ENCODE measurements at regions not wholly inside any gene's neighbourhood (a gene's known extent, or its start where the extent isn't known, plus 50 kb on each side); places are given as distances from the start of the nearest gene placed in this dataset.
A peak's percentile ranks its signal among the peaks of the same experiment; 100 is the strongest.

DNA sequence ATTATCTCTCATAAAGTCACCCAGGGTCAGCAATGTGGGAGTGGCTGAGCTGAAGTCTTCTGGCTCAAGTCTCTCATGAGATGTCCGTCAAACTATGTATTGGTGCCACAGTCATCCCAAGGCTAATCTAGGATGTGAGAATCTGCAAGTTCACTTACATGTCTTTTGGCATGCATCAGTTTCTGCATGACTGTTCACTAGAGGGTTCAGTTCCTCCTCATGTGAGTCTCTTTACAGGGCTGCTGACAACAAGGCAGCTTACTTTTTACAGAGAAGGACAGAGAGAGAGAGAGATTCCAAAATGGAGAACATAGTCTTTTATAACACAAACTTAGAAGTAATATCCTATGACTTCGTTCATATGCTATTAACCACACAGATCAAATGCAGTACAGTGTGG lies 328.8 kb upstream of the SLITRK1 start:
- Mint-ChIP-seq H3K4me3 (no peak overlapping the region), H3K36me3 (ENCODE audit: low read depth) (no peaks in the 10 kb centered on the region), H3K4me1 (ENCODE audit: low read depth) (no peaks in the 10 kb centered on the region), H3K27ac (no peak overlapping the region), H3K9me3 (peaks cover 5% of the 10 kb centered on the region), H3K27me3 (ENCODE audit: low read depth) (no peaks in the 10 kb centered on the region)
- no peak for DNase-seq (ENCODE audit: low spot score)

DNA sequence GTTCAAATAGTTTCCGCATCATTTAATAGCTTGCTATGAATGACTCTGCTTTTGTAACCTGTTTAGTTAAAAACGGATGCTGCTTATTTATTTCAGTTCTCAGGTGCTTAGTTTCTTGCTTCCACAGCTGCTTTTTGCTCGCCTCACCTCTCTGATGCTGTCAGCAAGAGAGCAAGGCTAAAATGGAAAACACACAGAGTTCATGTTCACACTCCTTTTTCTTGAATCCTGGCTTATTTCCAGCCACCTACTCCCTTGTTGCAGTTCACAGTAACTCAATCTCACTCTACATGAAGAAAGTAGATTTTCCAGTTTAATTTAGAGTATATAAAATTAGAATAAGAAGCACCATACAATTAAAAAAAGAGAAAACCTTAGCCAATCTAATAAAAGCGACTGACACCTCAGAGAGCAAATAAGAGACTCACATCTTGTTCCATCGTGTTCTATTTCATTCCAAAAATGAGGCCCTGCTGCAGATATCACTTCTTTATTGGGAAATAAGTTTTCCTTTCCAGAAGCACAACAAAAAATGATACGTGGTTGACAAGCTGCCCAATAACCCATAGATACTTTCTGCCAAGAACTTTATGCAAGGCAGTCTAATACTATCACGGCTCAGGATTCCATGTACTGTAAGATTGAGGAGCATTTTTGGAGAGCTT lies 326.1 kb upstream of the SLITRK1 start:
- H3K9me3 Mint-ChIP-seq = no peaks in the 10 kb centered on the region
- no peak overlapping the region for H3K27ac Mint-ChIP-seq
- DNase-seq (ENCODE audit: low spot score) = no peak
- no peak overlapping the region for H3K4me3 Mint-ChIP-seq
- no peaks in the 10 kb centered on the region for H3K27me3 Mint-ChIP-seq (ENCODE audit: low read depth)
- H3K36me3 Mint-ChIP-seq (ENCODE audit: low read depth) = no peaks in the 10 kb centered on the region
- no peaks in the 10 kb centered on the region for H3K4me1 Mint-ChIP-seq (ENCODE audit: low read depth)

DNA sequence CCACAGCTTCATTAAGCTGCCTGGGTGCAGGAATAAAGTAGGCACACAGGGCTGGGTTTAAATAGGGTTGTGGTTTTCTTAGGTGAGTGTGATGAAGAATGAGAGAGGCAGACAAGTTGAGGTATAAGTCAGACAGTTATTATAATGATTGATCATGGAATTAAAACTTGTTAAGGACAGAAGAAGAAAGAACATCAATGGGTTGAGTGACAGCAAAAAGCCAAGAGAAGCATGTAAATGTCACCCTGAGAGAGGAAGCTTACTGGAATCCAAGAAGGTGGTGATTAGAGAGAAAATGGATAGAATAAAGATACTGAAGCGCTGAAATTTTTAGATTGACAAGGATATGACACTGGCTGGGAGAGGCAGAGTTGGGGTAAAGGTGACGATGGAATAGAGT lies 325.2 kb upstream of the SLITRK1 start:
- Mint-ChIP-seq H3K4me3 (no peak overlapping the region), H3K36me3 (ENCODE audit: low read depth) (no peaks in the 10 kb centered on the region), H3K27ac (no peak overlapping the region)

DNA sequence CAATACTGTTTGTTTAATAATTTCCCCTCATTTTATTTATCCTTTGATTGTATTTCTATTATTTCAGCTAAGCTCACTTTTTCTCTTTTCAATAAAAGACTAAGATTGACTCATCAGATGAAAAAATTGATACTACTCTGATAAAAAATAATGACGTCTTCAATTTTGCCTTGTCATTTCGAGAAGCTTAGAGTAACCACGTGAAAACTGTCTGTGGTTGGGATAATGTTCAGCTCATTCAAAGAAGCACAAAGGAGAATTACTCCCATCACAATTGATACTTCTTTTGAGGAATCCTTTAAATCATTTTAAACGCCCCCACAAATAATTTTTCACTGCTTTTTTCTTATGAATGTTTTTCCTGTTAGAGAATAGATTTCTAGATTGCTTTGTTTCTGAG lies 318.7 kb upstream of the SLITRK1 start:
- H3K27me3 Mint-ChIP-seq (ENCODE audit: low read depth) = no peaks in the 10 kb centered on the region
- H3K4me3 Mint-ChIP-seq = no peak overlapping the region
- H3K4me1 Mint-ChIP-seq (ENCODE audit: low read depth) = no peaks in the 10 kb centered on the region
- no peaks in the 10 kb centered on the region for H3K9me3 Mint-ChIP-seq
- no peak overlapping the region for H3K27ac Mint-ChIP-seq
- no peaks in the 10 kb centered on the region for H3K36me3 Mint-ChIP-seq (ENCODE audit: low read depth)
- no peak for DNase-seq (ENCODE audit: low spot score)

More for the DNA sequence above, 325.2 kb upstream of the SLITRK1 start:
- H3K27me3 Mint-ChIP-seq (ENCODE audit: low read depth) = no peaks in the 10 kb centered on the region
- DNase-seq (ENCODE audit: low spot score) = no peak
- no peaks in the 10 kb centered on the region for H3K9me3 Mint-ChIP-seq
- H3K4me1 Mint-ChIP-seq (ENCODE audit: low read depth) = no peaks in the 10 kb centered on the region

- peaks cover 6% of the 10 kb centered on the region for H3K9me3 Mint-ChIP-seq
- no peaks in the 10 kb centered on the region for H3K4me1 Mint-ChIP-seq (ENCODE audit: low read depth)
- H3K36me3 Mint-ChIP-seq (ENCODE audit: low read depth) = no peaks in the 10 kb centered on the region
- no peak overlapping the region for H3K27ac Mint-ChIP-seq
- no peak overlapping the region for H3K4me3 Mint-ChIP-seq
- no peaks in the 10 kb centered on the region for H3K27me3 Mint-ChIP-seq (ENCODE audit: low read depth)
- DNase-seq (ENCODE audit: low spot score) = no peak
These were observed 309.9 kb upstream of the SLITRK1 start for GRCh38 chr13:84192125-84192524.

- Mint-ChIP-seq H3K4me3 (no peak overlapping the region), H3K9me3 (peaks cover 6% of the 10 kb centered on the region), H3K36me3 (ENCODE audit: low read depth) (no peaks in the 10 kb centered on the region), H3K27me3 (ENCODE audit: low read depth) (no peaks in the 10 kb centered on the region), H3K27ac (no peak overlapping the region), H3K4me1 (ENCODE audit: low read depth) (no peaks in the 10 kb centered on the region)
- DNase-seq (ENCODE audit: low spot score) = no peak
These were observed 308.9 kb upstream of the SLITRK1 start for GRCh38 chr13:84191139-84191538.

- no peak overlapping the region for H3K27ac Mint-ChIP-seq
- H3K4me3 Mint-ChIP-seq = no peak overlapping the region
- peaks cover 6% of the 10 kb centered on the region for H3K9me3 Mint-ChIP-seq
- no peaks in the 10 kb centered on the region for H3K36me3 Mint-ChIP-seq (ENCODE audit: low read depth)
- H3K27me3 Mint-ChIP-seq (ENCODE audit: low read depth) = no peaks in the 10 kb centered on the region
- DNase-seq (ENCODE audit: low spot score) = no peak
- H3K4me1 Mint-ChIP-seq (ENCODE audit: low read depth) = no peaks in the 10 kb centered on the region
These were observed 305.4 kb upstream of the SLITRK1 start for GRCh38 chr13:84187626-84188025.

GRCh38 chr13:84139561-84140158 lies 257.4 kb upstream of the SLITRK1 start:
- Mint-ChIP-seq H3K27ac (no peak overlapping the region), H3K27me3 (ENCODE audit: low read depth) (no peaks in the 10 kb centered on the region), H3K4me1 (ENCODE audit: low read depth) (peaks cover 14% of the 10 kb centered on the region), H3K9me3 (no peaks in the 10 kb centered on the region), H3K4me3 (no peak overlapping the region), H3K36me3 (ENCODE audit: low read depth) (no peaks in the 10 kb centered on the region)
- no peak for DNase-seq (ENCODE audit: low spot score)

DNA sequence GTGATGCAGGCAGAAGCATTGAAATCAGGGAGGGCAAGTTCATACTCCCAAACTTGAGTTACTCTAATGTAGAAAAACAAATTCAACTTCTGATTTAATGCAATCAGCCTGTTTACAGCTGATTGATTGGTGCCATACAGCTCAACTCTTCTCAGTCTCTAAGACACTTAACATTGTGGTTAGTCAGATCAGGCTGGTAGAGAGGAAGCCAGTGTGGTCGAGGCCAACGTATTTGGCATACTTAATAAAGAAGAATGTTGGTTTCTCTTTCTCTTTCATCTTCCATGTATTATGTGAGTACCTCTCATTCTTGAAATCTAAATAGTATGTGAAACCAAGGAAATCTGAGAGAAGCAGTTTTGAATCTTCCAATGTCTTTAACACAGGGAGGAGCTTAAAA lies 255.0 kb upstream of the SLITRK1 start:
- H3K4me3 Mint-ChIP-seq = peak overlapping the region; percentile 41

GRCh38 chr13:84136582-84136981 lies 254.3 kb upstream of the SLITRK1 start:
- no peak for DNase-seq (ENCODE audit: low spot score)
- H3K27ac Mint-ChIP-seq = peak overlapping the region; percentile 69
- no peaks in the 10 kb centered on the region for H3K27me3 Mint-ChIP-seq (ENCODE audit: low read depth)
- H3K4me1 Mint-ChIP-seq (ENCODE audit: low read depth) = peaks cover 14% of the 10 kb centered on the region
- peak overlapping the region; percentile 57 for H3K4me3 Mint-ChIP-seq
- peaks cover 6% of the 10 kb centered on the region for H3K9me3 Mint-ChIP-seq
- no peaks in the 10 kb centered on the region for H3K36me3 Mint-ChIP-seq (ENCODE audit: low read depth)

More for the DNA sequence above, 255.0 kb upstream of the SLITRK1 start:
- Mint-ChIP-seq H3K4me1 (ENCODE audit: low read depth) (peaks cover 14% of the 10 kb centered on the region), H3K27me3 (ENCODE audit: low read depth) (no peaks in the 10 kb centered on the region), H3K27ac (peak overlapping the region; percentile 69), H3K36me3 (ENCODE audit: low read depth) (no peaks in the 10 kb centered on the region), H3K9me3 (peaks cover 6% of the 10 kb centered on the region)
- peak; percentile 48 for DNase-seq (ENCODE audit: low spot score)

DNA sequence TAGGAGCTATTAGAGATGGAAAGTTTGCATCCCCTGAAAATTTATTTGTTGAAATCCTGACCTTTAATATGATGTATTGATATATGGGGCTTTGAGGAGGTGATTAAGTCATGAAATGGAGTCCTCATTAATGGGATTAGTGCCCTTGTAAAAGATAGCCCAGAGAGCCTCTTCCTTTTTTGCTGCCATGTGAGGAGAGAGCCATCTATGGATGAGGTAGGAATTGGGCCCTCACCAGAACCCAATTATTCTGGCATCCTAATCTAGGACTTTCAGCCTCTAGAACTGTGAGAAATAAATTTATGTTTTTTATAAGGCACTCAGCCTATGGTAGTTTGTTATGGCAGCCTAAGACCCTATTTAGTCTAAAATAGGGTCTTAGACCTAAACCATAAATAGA lies 250.2 kb upstream of the SLITRK1 start:
- Mint-ChIP-seq H3K9me3 (peaks cover 6% of the 10 kb centered on the region), H3K4me1 (ENCODE audit: low read depth) (peaks cover 13% of the 10 kb centered on the region), H3K36me3 (ENCODE audit: low read depth) (no peaks in the 10 kb centered on the region), H3K27me3 (ENCODE audit: low read depth) (peaks cover 3% of the 10 kb centered on the region), H3K4me3 (no peak overlapping the region), H3K27ac (no peak overlapping the region)
- no peak for DNase-seq (ENCODE audit: low spot score)

DNA sequence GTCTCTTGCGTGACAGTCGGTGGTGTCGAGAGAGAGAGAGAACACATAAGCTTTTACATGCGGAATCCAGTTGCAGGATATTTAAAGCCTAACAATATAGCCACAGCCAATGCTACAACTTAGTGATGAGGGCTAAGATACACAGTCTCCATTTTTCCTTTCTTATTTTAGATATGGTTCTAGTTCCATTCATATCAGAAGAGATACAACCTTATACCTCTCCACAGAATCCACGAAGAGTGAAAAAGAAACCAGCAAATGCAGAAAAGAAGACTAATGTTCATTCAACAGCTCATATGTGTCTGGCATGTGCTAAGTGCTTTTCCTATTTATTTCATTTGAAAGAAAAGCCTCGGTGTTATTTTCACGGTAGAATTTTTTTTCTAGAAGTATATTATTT lies 249.0 kb upstream of the SLITRK1 start:
- H3K27me3 Mint-ChIP-seq (ENCODE audit: low read depth) = peaks cover 3% of the 10 kb centered on the region
- H3K9me3 Mint-ChIP-seq = peaks cover 6% of the 10 kb centered on the region
- H3K4me1 Mint-ChIP-seq (ENCODE audit: low read depth) = peaks cover 3% of the 10 kb centered on the region
- no peak overlapping the region for H3K4me3 Mint-ChIP-seq
- no peak overlapping the region for H3K27ac Mint-ChIP-seq
- no peaks in the 10 kb centered on the region for H3K36me3 Mint-ChIP-seq (ENCODE audit: low read depth)
- no peak for DNase-seq (ENCODE audit: low spot score)

GRCh38 chr13:84130495-84131114 lies 248.3 kb upstream of the SLITRK1 start:
- no peak for DNase-seq (ENCODE audit: low spot score)
- Mint-ChIP-seq H3K4me3 (no peak overlapping the region), H3K9me3 (peaks cover 6% of the 10 kb centered on the region), H3K4me1 (ENCODE audit: low read depth) (no peaks in the 10 kb centered on the region), H3K27ac (no peak overlapping the region), H3K36me3 (ENCODE audit: low read depth) (no peaks in the 10 kb centered on the region), H3K27me3 (ENCODE audit: low read depth) (peaks cover 3% of the 10 kb centered on the region)

DNA sequence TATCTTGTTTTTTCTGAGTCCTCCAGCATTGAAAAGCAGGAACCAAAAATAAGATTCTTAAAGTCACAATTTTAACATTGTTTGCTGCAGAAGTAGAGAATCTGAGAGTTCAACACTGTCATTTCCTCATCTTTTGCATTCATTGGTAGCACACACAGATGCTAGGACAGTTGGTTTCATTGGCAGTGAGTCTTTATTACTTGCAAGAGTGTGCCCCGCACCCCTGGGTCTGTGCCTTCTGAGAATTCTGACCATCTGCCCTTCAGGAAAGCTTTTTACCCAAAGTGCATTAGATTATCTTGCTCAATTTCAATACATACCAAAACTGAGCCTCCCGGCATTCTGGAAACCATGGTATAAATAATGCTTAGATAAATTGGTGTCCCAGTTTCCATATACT lies 247.7 kb upstream of the SLITRK1 start:
- Mint-ChIP-seq H3K27me3 (ENCODE audit: low read depth) (peaks cover 3% of the 10 kb centered on the region), H3K4me1 (ENCODE audit: low read depth) (no peaks in the 10 kb centered on the region), H3K9me3 (peaks cover 6% of the 10 kb centered on the region), H3K27ac (no peak overlapping the region), H3K4me3 (no peak overlapping the region), H3K36me3 (ENCODE audit: low read depth) (no peaks in the 10 kb centered on the region)
- no peak for DNase-seq (ENCODE audit: low spot score)
